ENCODE measurements at regions not wholly inside any gene's neighbourhood (a gene's known extent, or its start where the extent isn't known, plus 50 kb on each side); places are given as distances from the start of the nearest gene placed in this dataset.

DNA sequence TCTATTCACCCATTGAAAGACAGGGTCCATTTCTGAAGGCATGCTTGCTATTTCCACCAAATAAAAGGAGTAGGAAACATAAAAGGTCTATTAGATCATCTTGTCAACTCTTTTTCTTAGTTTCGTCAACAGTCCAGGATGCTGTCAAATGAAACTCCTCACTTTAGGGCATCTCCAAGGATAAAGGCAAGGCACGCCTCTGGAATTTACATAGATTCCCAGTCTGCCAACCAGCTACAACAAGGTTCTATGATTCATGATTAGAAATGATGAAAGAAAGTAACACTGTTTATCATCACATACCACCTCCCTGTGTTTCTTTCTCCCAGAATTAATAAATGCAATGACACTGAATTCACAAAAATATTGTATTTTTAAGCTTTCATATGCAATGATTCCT lies 636.3 kb downstream of the LTN1 start:
- in situ Hi-C loops (cut with MboI; ENCODE audit: low pct_unique_long_range_greater_than_20kb in 2 of 9, low sequenced_read_pairs in 9 of 9, unreplicated experiment in 9 of 9) = no loop called here
- Histone ChIP-seq H3K4me3 (no peak overlapping the region), H3K4me1 (replicated peaks in 1 of 2) (peaks cover 0 to 5% of the 10 kb centered on the region in 2 donors), H3K27ac (no peak overlapping the region)
- 50 to 100% (median 67%) methylated on average over 1 to 2 of the region's 2 CpGs; no CpG with 5 or more reads in 4 of the 10 experiments for WGBS, 10 experiments
- peak in 5 of 8 experiments; percentile 54 to 92 (median 61) for ATAC-seq (replicated peaks in 6 of 8)

DNA sequence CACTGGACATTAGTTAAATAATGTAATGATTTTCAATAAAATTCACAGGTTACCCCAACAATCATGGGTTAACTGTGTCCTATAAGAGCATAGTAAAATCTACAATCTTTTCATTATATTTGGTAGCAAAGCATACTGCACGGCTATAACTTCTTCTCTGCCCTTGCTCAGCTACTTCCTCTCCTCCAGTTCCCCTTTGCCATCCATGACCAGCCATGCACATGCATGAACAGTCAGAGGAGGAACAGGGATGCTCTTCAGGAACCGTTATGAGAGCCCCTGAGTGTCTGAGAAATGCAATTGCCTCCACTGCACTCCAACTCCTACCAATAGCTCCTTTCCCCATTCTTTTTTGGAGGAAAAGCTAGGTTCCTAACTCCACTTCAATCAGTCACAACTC lies 646.7 kb downstream of the LTN1 start:
- no peaks in the 10 kb centered on the region for H3K4me1 ChIP-seq (replicated peaks in 1 of 2)
- ATAC-seq (replicated peaks in 6 of 8) = no peak
- 63 to 100% (median 79%) methylated on average over 1 to 2 of the region's 2 CpGs; no CpG with 5 or more reads in 4 of the 10 experiments for WGBS, 10 experiments
- H3K27ac ChIP-seq = no peak overlapping the region
- in situ Hi-C loops (cut with MboI; ENCODE audit: low pct_unique_long_range_greater_than_20kb in 2 of 9, low sequenced_read_pairs in 9 of 9, unreplicated experiment in 9 of 9) = loop anchor here in 4 of 9 experiments (10.0 to 25.0 kb wide), 6 partner anchors 284 to 1484 kb away; no protein-coding TSS in a partner anchor
- H3K4me3 ChIP-seq = no peak overlapping the region

DNA sequence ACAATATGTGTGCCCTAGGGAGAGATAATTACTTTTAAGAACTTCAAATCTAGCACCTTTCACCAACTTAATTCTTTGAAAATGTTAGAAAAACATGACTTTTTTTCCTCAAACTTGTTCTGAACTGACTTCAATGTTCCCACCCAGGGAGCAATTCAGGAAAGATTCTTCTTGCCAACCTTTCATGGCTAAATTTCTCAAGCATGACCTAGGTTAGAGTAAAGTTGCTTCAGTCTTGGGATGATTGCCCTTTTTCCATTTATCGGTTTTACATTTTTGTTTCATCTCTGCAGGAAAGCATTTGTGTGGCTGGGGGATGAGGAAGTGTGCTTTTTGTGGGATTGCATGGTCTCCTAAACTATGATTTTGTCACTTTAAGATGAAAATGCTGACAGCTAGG lies 647.7 kb downstream of the LTN1 start:
- no peak overlapping the region for H3K27ac ChIP-seq
- in situ Hi-C loops (cut with MboI; ENCODE audit: low pct_unique_long_range_greater_than_20kb in 2 of 9, low sequenced_read_pairs in 9 of 9, unreplicated experiment in 9 of 9) = loop anchor here in 4 of 9 experiments (10.0 to 25.0 kb wide), 6 partner anchors 283 to 1483 kb away; no protein-coding TSS in a partner anchor
- no peaks in the 10 kb centered on the region for H3K4me1 ChIP-seq (replicated peaks in 1 of 2)
- 50 to 100% (median 100%) methylated on average over 1 of the region's 1 CpG; no CpG with 5 or more reads in 1 of the 10 experiments for WGBS, 10 experiments
- no peak for ATAC-seq (replicated peaks in 6 of 8)
- no peak overlapping the region for H3K4me3 ChIP-seq

DNA sequence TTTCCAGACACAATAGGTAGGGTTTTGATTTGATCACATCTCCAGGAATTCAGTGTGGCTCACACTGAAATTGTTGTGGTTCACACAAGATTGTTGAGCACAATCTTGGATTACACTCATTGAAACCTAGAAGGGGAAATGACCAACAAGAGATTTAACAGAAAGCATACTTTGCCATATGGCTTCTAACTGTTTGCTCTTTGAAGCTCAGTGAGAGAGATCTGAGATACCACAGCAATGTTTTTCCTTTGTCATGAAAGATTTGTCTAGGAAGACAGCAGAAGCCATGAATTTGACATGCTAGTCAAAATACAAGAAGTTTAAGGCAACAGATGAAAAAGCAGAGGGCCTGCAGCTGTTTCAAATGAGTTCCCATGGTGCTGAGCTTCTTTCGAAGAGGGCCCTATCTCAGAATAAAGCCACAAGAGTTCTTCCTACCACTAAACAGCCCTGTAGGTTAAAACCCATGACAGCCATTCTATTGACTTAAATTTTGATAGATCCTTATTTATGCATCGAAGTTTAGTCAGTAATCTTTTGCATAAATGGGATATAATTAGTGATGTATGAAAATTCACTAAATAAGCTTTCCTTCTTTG lies 650.4 kb downstream of the LTN1 start:
- ATAC-seq (replicated peaks in 6 of 8) = no peak
- WGBS, 10 experiments = 67 to 100% (median 81%) methylated on average over 1 to 2 of the region's 2 CpGs
- in situ Hi-C loops (cut with MboI; ENCODE audit: low pct_unique_long_range_greater_than_20kb in 2 of 9, low sequenced_read_pairs in 9 of 9, unreplicated experiment in 9 of 9) = loop anchor here in 4 of 9 experiments (10.0 to 25.0 kb wide), 6 partner anchors 280 to 1480 kb away; no protein-coding TSS in a partner anchor
- Histone ChIP-seq H3K27ac (no peak overlapping the region), H3K4me3 (no peak overlapping the region), H3K4me1 (replicated peaks in 1 of 2) (no peaks in the 10 kb centered on the region)

DNA sequence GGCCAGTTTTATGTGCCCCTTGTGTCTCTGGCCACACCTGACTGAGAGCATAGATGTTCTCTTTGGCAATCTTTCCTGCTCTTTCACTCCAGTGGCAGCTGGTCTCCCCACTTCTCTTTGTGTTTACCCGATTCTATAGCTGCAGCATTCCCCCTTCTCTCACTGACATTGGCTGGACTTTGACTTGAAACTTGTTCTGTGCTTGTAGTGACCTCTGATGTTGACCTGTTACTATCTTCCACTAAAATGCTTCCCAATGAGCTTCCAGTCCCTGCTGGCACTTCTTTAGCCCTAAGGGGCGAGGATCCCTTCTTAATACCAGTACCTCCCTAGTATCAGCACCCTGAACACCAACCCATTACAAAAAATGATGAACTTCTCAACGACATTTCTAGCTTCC lies 653.3 kb downstream of the LTN1 start:
- Histone ChIP-seq H3K4me3 (no peak overlapping the region), H3K27ac (no peak overlapping the region), H3K4me1 (replicated peaks in 1 of 2) (no peaks in the 10 kb centered on the region)
- 73 to 100% (median 100%) methylated on average over 1 to 3 of the region's 3 CpGs; no CpG with 5 or more reads in 3 of the 10 experiments for WGBS, 10 experiments
- no peak for ATAC-seq (replicated peaks in 6 of 8)
- in situ Hi-C loops (cut with MboI; ENCODE audit: low pct_unique_long_range_greater_than_20kb in 2 of 9, low sequenced_read_pairs in 9 of 9, unreplicated experiment in 9 of 9) = loop anchor here in 4 of 9 experiments (10.0 to 25.0 kb wide), 7 partner anchors 277 to 1477 kb away; no protein-coding TSS in a partner anchor

DNA sequence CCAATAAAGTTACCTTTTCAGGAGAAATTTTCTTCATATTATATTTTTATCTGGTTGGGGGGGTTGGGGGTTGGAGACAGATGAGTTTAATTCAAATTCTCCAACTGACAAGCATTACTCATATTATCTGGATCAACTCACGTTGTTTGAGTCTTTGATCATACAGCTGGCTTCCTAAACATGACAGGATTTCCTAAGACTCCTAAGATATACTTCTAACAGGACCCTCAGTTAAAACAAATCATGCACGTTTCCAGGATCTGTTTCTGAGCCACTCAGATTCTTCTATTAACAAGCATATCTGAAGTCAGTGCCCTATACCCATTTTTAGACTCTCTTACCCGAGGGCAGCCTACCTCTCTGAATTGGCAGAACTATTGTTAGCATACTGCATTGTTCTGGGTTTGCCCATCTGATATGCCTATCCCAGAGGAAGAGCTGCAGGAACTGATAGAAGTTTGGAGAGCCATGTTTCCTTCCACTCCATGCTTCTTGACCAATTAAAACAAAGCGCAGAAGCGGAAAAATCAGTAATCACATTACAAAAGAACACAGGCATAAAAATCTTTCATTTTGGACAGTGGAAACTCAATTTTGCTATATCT lies 653.9 kb downstream of the LTN1 start:
- WGBS, 10 experiments = 54 to 100% (median 84%) methylated on average over 1 to 5 of the region's 5 CpGs; no CpG with 5 or more reads in 1 of the 10 experiments
- Histone ChIP-seq H3K4me3 (no peak overlapping the region), H3K4me1 (replicated peaks in 1 of 2) (no peaks in the 10 kb centered on the region), H3K27ac (no peak overlapping the region)
- no peak for ATAC-seq (replicated peaks in 6 of 8)
- in situ Hi-C loops (cut with MboI; ENCODE audit: low pct_unique_long_range_greater_than_20kb in 2 of 9, low sequenced_read_pairs in 9 of 9, unreplicated experiment in 9 of 9) = loop anchor here in 4 of 9 experiments (10.0 to 25.0 kb wide), 7 partner anchors 277 to 1477 kb away; no protein-coding TSS in a partner anchor

DNA sequence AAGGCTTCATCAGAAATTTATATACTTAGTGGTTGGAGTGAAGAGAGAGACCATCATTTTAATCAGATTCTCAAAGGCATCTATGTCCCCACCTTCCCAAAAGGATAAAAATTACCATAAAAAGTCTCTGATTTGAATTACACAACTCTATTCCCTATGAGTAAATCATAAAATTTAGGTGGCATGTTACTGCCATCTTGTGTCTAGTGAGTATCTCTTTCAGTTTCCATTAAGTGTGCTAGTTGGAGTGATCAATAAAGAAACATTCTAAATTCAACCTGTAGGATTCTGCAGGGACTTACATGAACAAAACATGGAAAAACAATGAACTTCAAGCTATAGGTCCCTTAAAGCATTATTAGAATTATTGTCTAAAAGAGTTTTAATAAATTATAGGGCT lies 655.4 kb downstream of the LTN1 start:
- Histone ChIP-seq H3K4me3 (no peak overlapping the region), H3K27ac (no peak overlapping the region), H3K4me1 (replicated peaks in 1 of 2) (no peaks in the 10 kb centered on the region)
- in situ Hi-C loops (cut with MboI; ENCODE audit: low pct_unique_long_range_greater_than_20kb in 2 of 9, low sequenced_read_pairs in 9 of 9, unreplicated experiment in 9 of 9) = loop anchor here in 4 of 9 experiments (10.0 to 25.0 kb wide), 7 partner anchors 275 to 1475 kb away; no protein-coding TSS in a partner anchor
- ATAC-seq (replicated peaks in 6 of 8) = peak in 3 of 8 experiments; percentile 49 to 75 (median 69)

DNA sequence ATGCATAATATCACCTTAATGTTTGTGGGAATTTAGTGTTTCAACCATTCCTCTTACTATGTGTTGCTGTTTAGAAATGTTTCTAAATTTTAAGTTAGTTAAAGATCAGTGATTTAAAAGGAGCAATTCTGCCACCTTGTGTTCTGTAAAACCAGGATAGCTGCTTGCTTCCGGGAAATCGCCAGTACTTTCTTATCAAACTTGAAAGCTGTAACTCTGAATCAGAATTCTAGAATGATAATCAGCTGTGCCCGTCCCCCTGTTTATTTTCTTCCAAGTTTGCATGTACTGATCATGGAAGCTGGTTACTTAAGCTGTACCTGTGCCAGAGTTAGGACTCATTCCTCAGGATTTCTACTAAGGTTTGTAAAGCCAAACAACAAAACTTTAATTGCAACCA lies 656.4 kb downstream of the LTN1 start:
- peak in 3 of 8 experiments; percentile 32 to 54 (median 41) for ATAC-seq (replicated peaks in 6 of 8)
- in situ Hi-C loops (cut with MboI; ENCODE audit: low pct_unique_long_range_greater_than_20kb in 2 of 9, low sequenced_read_pairs in 9 of 9, unreplicated experiment in 9 of 9) = loop anchor here in 4 of 9 experiments (10.0 to 25.0 kb wide), 7 partner anchors 274 to 1474 kb away; no protein-coding TSS in a partner anchor
- 0 to 60% (median 8%) methylated on average over 1 to 3 of the region's 3 CpGs; no CpG with 5 or more reads in 3 of the 10 experiments for WGBS, 10 experiments
- H3K4me3 ChIP-seq = no peak overlapping the region
- no peak overlapping the region for H3K27ac ChIP-seq
- H3K4me1 ChIP-seq (replicated peaks in 1 of 2) = no peaks in the 10 kb centered on the region

DNA sequence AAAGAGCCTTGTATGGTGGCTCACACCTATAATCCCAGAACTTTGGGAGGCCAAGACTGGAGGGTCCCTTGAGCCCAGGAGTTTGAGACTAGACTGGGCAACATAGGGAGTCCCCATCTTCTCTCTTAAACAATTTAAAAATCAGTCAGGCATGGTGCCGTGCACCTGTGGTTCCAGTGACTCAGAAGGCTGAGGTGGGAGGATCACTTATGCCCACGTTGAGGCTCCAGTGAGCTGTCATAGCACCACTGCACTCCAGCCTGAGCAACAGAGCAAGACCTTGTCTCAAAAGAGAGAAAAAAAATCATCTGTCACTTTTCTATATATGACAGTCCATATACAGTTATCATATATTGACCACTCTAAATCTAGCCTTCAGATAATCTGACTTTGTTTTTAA lies 658.3 kb downstream of the LTN1 start:
- no peaks in the 10 kb centered on the region for H3K4me1 ChIP-seq (replicated peaks in 1 of 2)
- ATAC-seq (replicated peaks in 6 of 8) = no peak
- in situ Hi-C loops (cut with MboI; ENCODE audit: low pct_unique_long_range_greater_than_20kb in 2 of 9, low sequenced_read_pairs in 9 of 9, unreplicated experiment in 9 of 9) = loop anchor here in 4 of 9 experiments (10.0 to 25.0 kb wide), 7 partner anchors 272 to 1472 kb away; no protein-coding TSS in a partner anchor
- no peak overlapping the region for H3K4me3 ChIP-seq
- no peak overlapping the region for H3K27ac ChIP-seq
- WGBS, 10 experiments = 57 to 80% (median 78%) methylated on average over 1 of the region's 2 CpGs; no CpG with 5 or more reads in 6 of the 10 experiments

DNA sequence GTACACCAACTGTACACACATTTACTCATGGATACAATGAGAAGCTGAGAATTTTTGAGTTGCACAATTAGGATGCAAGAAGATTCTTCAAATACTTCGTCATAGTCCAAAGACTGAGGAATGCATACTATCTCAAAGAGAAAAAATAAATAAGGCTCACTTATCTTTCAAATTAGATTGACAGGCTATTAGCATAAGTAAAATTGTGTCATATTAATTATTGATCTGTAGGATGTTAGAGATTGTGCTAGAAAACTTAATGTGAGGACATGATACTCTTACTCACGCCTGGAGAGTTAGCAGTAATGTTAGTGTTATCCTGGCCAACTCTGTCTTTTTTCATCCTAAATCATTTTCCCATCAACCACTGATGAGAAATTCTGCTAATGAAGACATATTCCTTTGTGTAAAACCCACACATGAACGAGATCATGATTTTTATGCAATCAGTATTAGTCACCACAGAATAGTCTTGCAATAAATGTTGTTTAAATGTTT lies 659.0 kb downstream of the LTN1 start:
- 25 to 95% (median 66%) methylated on average over 2 to 3 of the region's 3 CpGs; no CpG with 5 or more reads in 1 of the 10 experiments for WGBS, 10 experiments
- Histone ChIP-seq H3K4me1 (replicated peaks in 1 of 2) (no peaks in the 10 kb centered on the region), H3K27ac (no peak overlapping the region), H3K4me3 (no peak overlapping the region)
- no peak for ATAC-seq (replicated peaks in 6 of 8)
- in situ Hi-C loops (cut with MboI; ENCODE audit: low pct_unique_long_range_greater_than_20kb in 2 of 9, low sequenced_read_pairs in 9 of 9, unreplicated experiment in 9 of 9) = loop anchor here in 4 of 9 experiments (10.0 to 25.0 kb wide), 7 partner anchors 271 to 1471 kb away; no protein-coding TSS in a partner anchor

DNA sequence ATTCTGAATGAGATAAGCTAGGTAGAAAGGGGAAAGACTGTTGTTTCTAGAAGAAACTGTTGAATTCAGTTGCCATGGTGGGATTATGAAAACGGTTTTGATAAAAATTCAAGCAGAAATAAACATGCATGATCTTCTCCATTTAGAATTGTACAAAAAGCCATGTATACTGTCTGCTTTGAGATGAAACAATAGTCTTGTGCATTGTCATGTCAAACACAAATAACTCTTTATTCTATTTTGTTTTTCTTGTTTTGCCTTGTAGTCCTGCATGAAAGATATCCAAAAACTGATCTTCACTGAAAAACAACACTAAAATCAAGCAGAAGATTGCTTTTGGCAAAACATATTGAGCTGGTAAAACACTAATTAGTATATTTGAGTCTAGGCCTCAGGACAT lies 659.9 kb downstream of the LTN1 start:
- in situ Hi-C loops (cut with MboI; ENCODE audit: low pct_unique_long_range_greater_than_20kb in 2 of 9, low sequenced_read_pairs in 9 of 9, unreplicated experiment in 9 of 9) = loop anchor here in 4 of 9 experiments (10.0 to 25.0 kb wide), 7 partner anchors 270 to 1470 kb away; no protein-coding TSS in a partner anchor
- 25 to 90% (median 69%) methylated on average over 1 of the region's 1 CpG; no CpG with 5 or more reads in 3 of the 10 experiments for WGBS, 10 experiments
- Histone ChIP-seq H3K4me3 (no peak overlapping the region), H3K4me1 (replicated peaks in 1 of 2) (no peaks in the 10 kb centered on the region), H3K27ac (no peak overlapping the region)
- no peak for ATAC-seq (replicated peaks in 6 of 8)

DNA sequence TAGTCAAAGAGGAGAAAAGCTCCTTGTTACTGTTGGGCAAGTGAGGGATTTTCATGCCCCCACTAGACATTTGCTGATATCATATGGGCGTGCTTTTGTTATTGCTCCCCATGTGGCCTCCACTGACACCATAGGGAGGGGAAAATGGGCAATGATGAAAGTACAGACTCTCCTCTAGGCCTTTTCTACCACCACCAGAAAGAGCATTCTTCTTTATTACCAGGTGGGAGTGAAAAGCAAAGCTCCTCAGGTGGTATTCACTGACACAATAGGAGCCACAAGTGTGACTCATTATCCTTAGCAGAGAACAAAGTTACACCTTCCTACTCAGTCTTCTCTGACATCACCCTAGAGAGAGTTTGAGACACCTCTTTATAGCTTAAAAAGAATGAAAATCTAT lies 667.1 kb downstream of the LTN1 start:
- in situ Hi-C loops (cut with MboI; ENCODE audit: low pct_unique_long_range_greater_than_20kb in 2 of 9, low sequenced_read_pairs in 9 of 9, unreplicated experiment in 9 of 9) = loop anchor here in 4 of 9 experiments (25.0 kb wide), 5 partner anchors 263 to 1463 kb away; no protein-coding TSS in a partner anchor
- WGBS, 10 experiments = 67 to 100% (median 100%) methylated on average over 1 of the region's 1 CpG; no CpG with 5 or more reads in 5 of the 10 experiments
- Histone ChIP-seq H3K4me3 (no peak overlapping the region), H3K27ac (no peak overlapping the region), H3K4me1 (replicated peaks in 1 of 2) (no peaks in the 10 kb centered on the region)
- ATAC-seq (replicated peaks in 6 of 8) = no peak

DNA sequence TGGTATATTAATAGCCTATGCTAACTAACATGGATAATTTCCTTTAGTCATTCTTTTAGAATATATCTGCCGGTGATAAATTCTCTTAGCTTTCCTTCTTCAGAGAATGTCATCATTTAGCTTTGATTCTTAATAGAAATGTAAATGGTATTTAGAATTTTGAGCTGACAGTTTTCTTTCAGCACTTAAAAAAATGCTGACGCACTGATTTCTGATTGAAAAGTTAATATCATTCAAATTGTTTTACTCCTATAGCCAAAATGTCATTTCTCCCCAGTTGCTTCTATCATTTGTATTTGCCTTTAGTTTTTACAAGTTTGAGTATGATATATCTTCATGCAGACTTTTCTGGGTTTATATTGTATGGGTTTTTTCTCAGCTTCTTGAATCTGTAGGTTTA lies 668.0 kb downstream of the LTN1 start:
- H3K4me1 ChIP-seq (replicated peaks in 1 of 2) = no peaks in the 10 kb centered on the region
- H3K4me3 ChIP-seq = no peak overlapping the region
- in situ Hi-C loops (cut with MboI; ENCODE audit: low pct_unique_long_range_greater_than_20kb in 2 of 9, low sequenced_read_pairs in 9 of 9, unreplicated experiment in 9 of 9) = loop anchor here in 4 of 9 experiments (25.0 kb wide), 5 partner anchors 262 to 1462 kb away; no protein-coding TSS in a partner anchor
- no peak for ATAC-seq (replicated peaks in 6 of 8)
- 69 to 100% (median 96%) methylated on average over 1 to 2 of the region's 2 CpGs; no CpG with 5 or more reads in 2 of the 10 experiments for WGBS, 10 experiments
- no peak overlapping the region for H3K27ac ChIP-seq

Measured in motor neuron (in vitro differentiated cells).